Neural cell (in vitro differentiated cells): ENCODE measurements at regions not wholly inside any gene's neighbourhood (a gene's known extent, or its start where the extent isn't known, plus 50 kb on each side); places are given as distances from the start of the nearest gene placed in this dataset.

Experiments used
- H2AFZ ChIP-seq: fragments of 200-600, 300-800 bp; sonication (generic), shearing (Covaris generic); 2 replicates; pipeline ENCODE4 v1.6.0; 2014; ENCODE audit warnings: low read depth, mild to moderate bottlenecking, antibody characterized with exemption, low read length, moderate library complexity
- H3F3A ChIP-seq: fragments of 200-600 bp; shearing (Covaris generic); 2 replicates; pipeline ENCODE4 v1.6.1; 2016; ENCODE audit warnings: mild to moderate bottlenecking, moderate library complexity, mixed read lengths, antibody characterized with exemption, low read length; ENCODE audit not compliant: insufficient read depth, poor library complexity, severe bottlenecking
- H3K27ac ChIP-seq: fragments of 200-600, 300-800 bp; sonication (generic), shearing (Covaris generic); 2 replicates; pipeline ENCODE4 v1.5.1; 2014; ENCODE audit warnings: mild to moderate bottlenecking, low read length, moderate library complexity
- H3K27me3 ChIP-seq: fragments of 300-800, 200-600 bp; sonication (generic), shearing (Covaris generic); 2 replicates; pipeline ENCODE4 v1.6.0; 2014; ENCODE audit warnings: mild to moderate bottlenecking, low read depth, low read length, moderate library complexity; ENCODE audit not compliant: insufficient read depth
- H3K36me3 ChIP-seq: fragments of 300-800, 200-600 bp; sonication (generic), shearing (Covaris generic); 2 replicates; pipeline ENCODE4 v1.5.1; 2014; ENCODE audit warnings: mild to moderate bottlenecking, antibody characterized with exemption, low read length, moderate library complexity; ENCODE audit not compliant: insufficient read depth
- H3K4me2 ChIP-seq: fragments of 300-800, 200-600 bp; sonication (generic), shearing (Covaris generic); 2 replicates; pipeline ENCODE4 v1.6.0; 2014; ENCODE audit warnings: mild to moderate bottlenecking, low read length
- H3K4me3 ChIP-seq: fragments of 300-800, 200-600 bp; sonication (generic), shearing (Covaris generic); 2 replicates; pipeline ENCODE4 v1.5.1; 2014; ENCODE audit warnings: mild to moderate bottlenecking, low read length, moderate library complexity
- H3K79me2 ChIP-seq: fragments of 200-600 bp; shearing (Covaris generic); replicated peaks from 2 replicates; pipeline ENCODE4 v1.6.0; 2014; ENCODE audit warnings: mild to moderate bottlenecking, low read length, moderate library complexity; ENCODE audit not compliant: insufficient read depth
- H3K9ac ChIP-seq: fragments of 300-800, 200-600 bp; sonication (generic), shearing (Covaris generic); 2 replicates; pipeline ENCODE4 v1.6.1; 2016; ENCODE audit warnings: mild to moderate bottlenecking, low read length, mixed read lengths
- H3K9me2 ChIP-seq: fragments of 200-600 bp; shearing (Covaris generic); 2 replicates; pipeline ENCODE4 v1.6.1; 2016; ENCODE audit warnings: mild to moderate bottlenecking, low read length, mixed read lengths; ENCODE audit not compliant: insufficient read depth
- H3K9me3 ChIP-seq: fragments of 200-600, 300-800 bp; sonication (generic), shearing (Covaris generic); 2 replicates; pipeline ENCODE4 v1.6.1; 2016; ENCODE audit warnings: mild to moderate bottlenecking, mixed run types, low read length, moderate library complexity, mixed read lengths
- H4K20me1 ChIP-seq: fragments of 200-600 bp; shearing (Covaris generic); 2 replicates; pipeline ENCODE4 v1.6.1; 2016; ENCODE audit warnings: mild to moderate bottlenecking, mixed run types; ENCODE audit not compliant: insufficient read depth
- CTCF ChIP-seq: fragments of 450-650 bp; IDR thresholded peaks from 2 replicates; pipeline ENCODE4 v1.5.1; 2014; ENCODE audit warnings: antibody characterized with exemption, mild to moderate bottlenecking, moderate library complexity; ENCODE audit not compliant: poor library complexity, severe bottlenecking
- EP300 ChIP-seq: fragments of 450-650 bp; conservative IDR thresholded peaks from 2 replicates; pipeline ENCODE4 v1.6.1; 2014; ENCODE audit warnings: antibody characterized with exemption, mild to moderate bottlenecking, moderate library complexity; ENCODE audit not compliant: poor library complexity, severe bottlenecking
- EZH2 ChIP-seq: fragments of 200-600, 300-800 bp; shearing (Covaris generic), sonication (generic); IDR thresholded peaks from 2 replicates; pipeline ENCODE4 v1.6.1; 2014; ENCODE audit warnings: antibody characterized with exemption, low read length, borderline replicate concordance, mild to moderate bottlenecking; ENCODE audit not compliant: insufficient read depth, poor library complexity, severe bottlenecking
- MXI1 ChIP-seq: fragments of 450-650 bp; conservative IDR thresholded peaks from 2 replicates; pipeline ENCODE4 v1.6.1; 2014; ENCODE audit warnings: antibody characterized with exemption, mild to moderate bottlenecking; ENCODE audit not compliant: poor library complexity, severe bottlenecking
- POLR2AphosphoS5 ChIP-seq: IDR thresholded peaks from 2 replicates; pipeline ENCODE4 v1.6.1; 2012
- RAD21 ChIP-seq: fragments of 450-650 bp; conservative IDR thresholded peaks from 2 replicates; pipeline ENCODE4 v1.6.1; 2014; ENCODE audit warnings: antibody characterized with exemption, mild to moderate bottlenecking, moderate library complexity
- SMC3 ChIP-seq: fragments of 450-650 bp; conservative IDR thresholded peaks from 2 replicates; pipeline ENCODE4 v1.6.1; 2014; ENCODE audit warnings: antibody characterized with exemption, mild to moderate bottlenecking, moderate library complexity; ENCODE audit not compliant: poor library complexity
- TAF1 ChIP-seq: IDR thresholded peaks from 2 replicates; pipeline ENCODE4 v1.6.1; 2012; ENCODE audit warnings: low read depth
- TF ChIP-seq, protein P1 (sequence below): IDR thresholded peaks from 2 replicates; pipeline ENCODE4 v1.6.1; 2012; ENCODE audit warnings: borderline replicate concordance

- Histone ChIP-seq H3K36me3 (no peaks in the 10 kb centered on the region), H3K27ac (no peak overlapping the region), H3F3A (no peaks in the 10 kb centered on the region), H3K9ac (no peak overlapping the region), H2AFZ (no peak overlapping the region), H4K20me1 (no peaks in the 10 kb centered on the region), H3K4me3 (no peak overlapping the region), H3K27me3 (no peaks in the 10 kb centered on the region), H3K4me2 (no peak overlapping the region), H3K9me3 (no peaks in the 10 kb centered on the region), H3K79me2 (no peaks in the 10 kb centered on the region), H3K9me2 (no peaks in the 10 kb centered on the region)
- TF ChIP-seq CTCF (no peak), EP300 (no peak), MXI1 (no peak), SMC3 (no peak), RAD21 (no peak), EZH2 (no peak), POLR2AphosphoS5 (no peak), TAF1 (no peak)
- TF ChIP-seq, protein P1, sequence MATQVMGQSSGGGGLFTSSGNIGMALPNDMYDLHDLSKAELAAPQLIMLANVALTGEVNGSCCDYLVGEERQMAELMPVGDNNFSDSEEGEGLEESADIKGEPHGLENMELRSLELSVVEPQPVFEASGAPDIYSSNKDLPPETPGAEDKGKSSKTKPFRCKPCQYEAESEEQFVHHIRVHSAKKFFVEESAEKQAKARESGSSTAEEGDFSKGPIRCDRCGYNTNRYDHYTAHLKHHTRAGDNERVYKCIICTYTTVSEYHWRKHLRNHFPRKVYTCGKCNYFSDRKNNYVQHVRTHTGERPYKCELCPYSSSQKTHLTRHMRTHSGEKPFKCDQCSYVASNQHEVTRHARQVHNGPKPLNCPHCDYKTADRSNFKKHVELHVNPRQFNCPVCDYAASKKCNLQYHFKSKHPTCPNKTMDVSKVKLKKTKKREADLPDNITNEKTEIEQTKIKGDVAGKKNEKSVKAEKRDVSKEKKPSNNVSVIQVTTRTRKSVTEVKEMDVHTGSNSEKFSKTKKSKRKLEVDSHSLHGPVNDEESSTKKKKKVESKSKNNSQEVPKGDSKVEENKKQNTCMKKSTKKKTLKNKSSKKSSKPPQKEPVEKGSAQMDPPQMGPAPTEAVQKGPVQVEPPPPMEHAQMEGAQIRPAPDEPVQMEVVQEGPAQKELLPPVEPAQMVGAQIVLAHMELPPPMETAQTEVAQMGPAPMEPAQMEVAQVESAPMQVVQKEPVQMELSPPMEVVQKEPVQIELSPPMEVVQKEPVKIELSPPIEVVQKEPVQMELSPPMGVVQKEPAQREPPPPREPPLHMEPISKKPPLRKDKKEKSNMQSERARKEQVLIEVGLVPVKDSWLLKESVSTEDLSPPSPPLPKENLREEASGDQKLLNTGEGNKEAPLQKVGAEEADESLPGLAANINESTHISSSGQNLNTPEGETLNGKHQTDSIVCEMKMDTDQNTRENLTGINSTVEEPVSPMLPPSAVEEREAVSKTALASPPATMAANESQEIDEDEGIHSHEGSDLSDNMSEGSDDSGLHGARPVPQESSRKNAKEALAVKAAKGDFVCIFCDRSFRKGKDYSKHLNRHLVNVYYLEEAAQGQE, result no peak
Measured at GRCh38 chr2:142562900-142563299, 314.6 kb upstream of the KYNU start.

GRCh38 chr2:142561656-142562055 lies 315.8 kb upstream of the KYNU start:
- no peaks in the 10 kb centered on the region for H3K27me3 ChIP-seq
- H3K27ac ChIP-seq, result no peak overlapping the region
- H3K9ac ChIP-seq, result no peak overlapping the region
- no peaks in the 10 kb centered on the region for H3K9me3 ChIP-seq
- H3K36me3 ChIP-seq, result no peaks in the 10 kb centered on the region
- H3K79me2 ChIP-seq, result no peaks in the 10 kb centered on the region
- no peaks in the 10 kb centered on the region for H3K9me2 ChIP-seq
- H3K4me3 ChIP-seq, result no peak overlapping the region
- no peaks in the 10 kb centered on the region for H3F3A ChIP-seq
- H3K4me2 ChIP-seq, result no peak overlapping the region
- no peak for TF ChIP-seq MXI1
- TF ChIP-seq EP300, result no peak
- TF ChIP-seq EZH2, result no peak
- no peak for TF ChIP-seq POLR2AphosphoS5
- TF ChIP-seq SMC3, result no peak
- no peak for TF ChIP-seq TAF1
- TF ChIP-seq RAD21, result no peak
- TF ChIP-seq CTCF, result no peak
- no peaks in the 10 kb centered on the region for H4K20me1 ChIP-seq
- H2AFZ ChIP-seq, result no peak overlapping the region
